ENCODE measurements at regions not wholly inside any gene's neighbourhood (a gene's known extent, or its start where the extent isn't known, plus 50 kb on each side); places are given as distances from the start of the nearest gene placed in this dataset.
A peak's percentile ranks its signal among the peaks of the same experiment; 100 is the strongest.

DNA sequence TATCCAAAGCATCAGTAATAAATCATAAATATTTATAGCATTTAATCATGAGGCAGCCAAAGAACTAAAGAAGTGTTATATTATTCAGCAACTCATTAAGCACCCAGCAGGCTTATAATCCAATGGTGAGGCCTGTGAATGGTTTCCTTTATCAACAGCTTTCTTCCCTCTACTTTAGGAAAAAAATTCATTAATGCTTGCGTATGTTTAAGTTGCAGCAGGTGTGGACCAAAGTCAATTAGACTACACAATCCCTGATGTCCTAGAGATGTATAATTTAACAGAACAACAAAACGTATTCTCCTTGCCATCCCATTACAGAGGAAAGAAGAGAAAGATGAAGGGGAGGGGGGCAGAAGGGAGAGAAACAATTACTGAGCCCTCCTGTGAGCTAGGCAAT is 87.7 kb upstream of the MAGI3 start:
- TF ChIP-seq, protein P1, sequence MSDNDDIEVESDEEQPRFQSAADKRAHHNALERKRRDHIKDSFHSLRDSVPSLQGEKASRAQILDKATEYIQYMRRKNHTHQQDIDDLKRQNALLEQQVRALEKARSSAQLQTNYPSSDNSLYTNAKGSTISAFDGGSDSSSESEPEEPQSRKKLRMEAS (IDR thresholded peaks at IDR 0.05) = no peak
- TF ChIP-seq ZBTB7A (IDR thresholded peaks at IDR 0.05; ENCODE audit: low read depth) (no peak), TAF1 (IDR thresholded peaks at IDR 0.05; ENCODE audit: low read depth) (no peak), RAD21 (IDR thresholded peaks at IDR 0.05; ENCODE audit: low read depth) (no peak)

DNA sequence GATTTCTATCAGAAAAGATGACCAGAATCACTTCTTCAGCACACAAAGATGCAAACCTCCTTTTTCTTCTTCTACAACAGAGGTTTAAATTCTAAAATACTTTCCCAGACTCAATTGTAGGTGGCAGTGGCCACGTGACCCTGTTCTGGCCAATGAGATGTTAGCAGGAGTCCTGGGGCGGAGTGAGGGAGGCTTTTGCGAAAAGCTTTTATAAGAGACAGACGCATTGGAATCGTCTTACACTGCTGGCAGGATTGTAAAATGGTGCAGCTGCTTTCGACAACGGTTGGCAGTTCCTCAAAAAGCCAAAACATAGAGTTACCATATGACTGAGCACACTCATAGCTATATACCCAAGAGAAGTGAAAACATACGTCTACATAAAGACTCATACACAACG is 87.0 kb upstream of the MAGI3 start:
- TF ChIP-seq FOXM1 (IDR thresholded peaks at IDR 0.05; ENCODE audit: borderline replicate concordance, low read depth) = no peak
- TF ChIP-seq, protein P2, sequence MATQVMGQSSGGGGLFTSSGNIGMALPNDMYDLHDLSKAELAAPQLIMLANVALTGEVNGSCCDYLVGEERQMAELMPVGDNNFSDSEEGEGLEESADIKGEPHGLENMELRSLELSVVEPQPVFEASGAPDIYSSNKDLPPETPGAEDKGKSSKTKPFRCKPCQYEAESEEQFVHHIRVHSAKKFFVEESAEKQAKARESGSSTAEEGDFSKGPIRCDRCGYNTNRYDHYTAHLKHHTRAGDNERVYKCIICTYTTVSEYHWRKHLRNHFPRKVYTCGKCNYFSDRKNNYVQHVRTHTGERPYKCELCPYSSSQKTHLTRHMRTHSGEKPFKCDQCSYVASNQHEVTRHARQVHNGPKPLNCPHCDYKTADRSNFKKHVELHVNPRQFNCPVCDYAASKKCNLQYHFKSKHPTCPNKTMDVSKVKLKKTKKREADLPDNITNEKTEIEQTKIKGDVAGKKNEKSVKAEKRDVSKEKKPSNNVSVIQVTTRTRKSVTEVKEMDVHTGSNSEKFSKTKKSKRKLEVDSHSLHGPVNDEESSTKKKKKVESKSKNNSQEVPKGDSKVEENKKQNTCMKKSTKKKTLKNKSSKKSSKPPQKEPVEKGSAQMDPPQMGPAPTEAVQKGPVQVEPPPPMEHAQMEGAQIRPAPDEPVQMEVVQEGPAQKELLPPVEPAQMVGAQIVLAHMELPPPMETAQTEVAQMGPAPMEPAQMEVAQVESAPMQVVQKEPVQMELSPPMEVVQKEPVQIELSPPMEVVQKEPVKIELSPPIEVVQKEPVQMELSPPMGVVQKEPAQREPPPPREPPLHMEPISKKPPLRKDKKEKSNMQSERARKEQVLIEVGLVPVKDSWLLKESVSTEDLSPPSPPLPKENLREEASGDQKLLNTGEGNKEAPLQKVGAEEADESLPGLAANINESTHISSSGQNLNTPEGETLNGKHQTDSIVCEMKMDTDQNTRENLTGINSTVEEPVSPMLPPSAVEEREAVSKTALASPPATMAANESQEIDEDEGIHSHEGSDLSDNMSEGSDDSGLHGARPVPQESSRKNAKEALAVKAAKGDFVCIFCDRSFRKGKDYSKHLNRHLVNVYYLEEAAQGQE (IDR thresholded peaks at IDR 0.05; ENCODE audit: low read depth) = no peak
- TF ChIP-seq ZBTB7A (IDR thresholded peaks at IDR 0.05; ENCODE audit: low read depth) = no peak
- no peak for TF ChIP-seq NFIC (IDR thresholded peaks at IDR 0.05)
- TF ChIP-seq CEBPB (IDR thresholded peaks at IDR 0.05) = no peak
- TF ChIP-seq, protein P3, sequence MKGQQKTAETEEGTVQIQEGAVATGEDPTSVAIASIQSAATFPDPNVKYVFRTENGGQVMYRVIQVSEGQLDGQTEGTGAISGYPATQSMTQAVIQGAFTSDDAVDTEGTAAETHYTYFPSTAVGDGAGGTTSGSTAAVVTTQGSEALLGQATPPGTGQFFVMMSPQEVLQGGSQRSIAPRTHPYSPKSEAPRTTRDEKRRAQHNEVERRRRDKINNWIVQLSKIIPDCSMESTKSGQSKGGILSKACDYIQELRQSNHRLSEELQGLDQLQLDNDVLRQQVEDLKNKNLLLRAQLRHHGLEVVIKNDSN (IDR thresholded peaks at IDR 0.05) = peak; percentile 40; the same call in 1 of the 2 replicates
- TF ChIP-seq TEAD4 (IDR thresholded peaks at IDR 0.05) = no peak
- no peak for TF ChIP-seq TCF12 (IDR thresholded peaks at IDR 0.05; ENCODE audit: low read depth)

DNA sequence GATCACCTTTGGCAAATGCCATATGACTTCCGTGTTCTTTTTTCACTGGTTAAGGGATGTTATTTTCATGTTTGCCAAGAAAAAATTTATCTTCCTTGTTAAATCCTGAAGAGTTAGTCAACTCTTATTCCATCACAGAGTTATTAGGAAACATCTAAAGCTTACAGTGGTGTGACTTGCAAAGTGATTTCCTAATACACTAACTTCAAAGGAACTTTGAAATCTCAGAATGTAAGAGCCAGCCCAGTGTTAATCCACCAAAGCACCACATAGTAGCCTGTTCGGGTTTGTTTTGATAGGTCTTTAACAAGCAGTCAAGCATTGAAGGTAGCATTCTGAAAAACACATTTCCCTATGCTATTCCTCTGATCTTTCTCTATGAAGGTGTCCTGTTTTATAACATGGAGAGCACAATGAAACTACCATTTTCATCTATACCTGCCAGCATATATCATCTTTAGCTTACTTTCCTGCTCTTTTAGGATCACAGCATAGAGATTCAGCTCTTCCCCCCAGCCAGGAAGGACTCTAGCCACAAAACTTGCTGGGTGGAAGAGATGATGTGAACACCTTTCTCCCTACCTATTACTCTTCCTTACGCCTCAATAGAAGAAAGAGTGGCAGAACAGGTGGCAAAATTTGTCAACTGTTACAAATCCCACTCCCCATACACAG is 82.4 kb upstream of the MAGI3 start:
- TF ChIP-seq CREB1 (IDR thresholded peaks at IDR 0.05; ENCODE audit: low read depth) = 0 out of 2 replicates have a peak, but pooled peaks have one; percentile 15
- TF ChIP-seq, protein P2 (IDR thresholded peaks at IDR 0.05; ENCODE audit: low read depth) = no peak
- TF ChIP-seq EP300 (IDR thresholded peaks at IDR 0.05; ENCODE audit: borderline replicate concordance) = no peak
- no peak for TF ChIP-seq TCF12 (IDR thresholded peaks at IDR 0.05; ENCODE audit: low read depth)

DNA sequence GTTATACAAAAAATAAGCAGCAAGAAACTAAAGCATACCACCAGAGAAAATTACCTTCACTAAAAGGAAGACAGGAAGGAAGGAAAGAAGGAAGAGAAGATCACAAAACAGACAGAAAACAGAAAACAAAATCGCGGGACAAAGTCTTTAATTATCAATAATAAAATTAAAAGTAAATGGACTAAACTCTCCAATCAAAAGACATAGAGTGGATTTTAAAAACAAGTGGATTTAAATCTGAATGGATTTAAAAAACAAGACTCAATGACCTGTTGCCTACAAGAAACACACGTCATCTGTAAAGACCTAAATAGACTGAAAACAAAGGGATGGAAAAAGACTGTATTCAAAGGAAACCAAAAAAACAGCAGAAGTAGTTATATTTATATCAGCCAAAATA is 75.7 kb upstream of the MAGI3 start:
- TF ChIP-seq TEAD4 (IDR thresholded peaks at IDR 0.05) (no peak), CEBPB (IDR thresholded peaks at IDR 0.05) (no peak)
- TF ChIP-seq, protein P1 (IDR thresholded peaks at IDR 0.05) = no peak

DNA sequence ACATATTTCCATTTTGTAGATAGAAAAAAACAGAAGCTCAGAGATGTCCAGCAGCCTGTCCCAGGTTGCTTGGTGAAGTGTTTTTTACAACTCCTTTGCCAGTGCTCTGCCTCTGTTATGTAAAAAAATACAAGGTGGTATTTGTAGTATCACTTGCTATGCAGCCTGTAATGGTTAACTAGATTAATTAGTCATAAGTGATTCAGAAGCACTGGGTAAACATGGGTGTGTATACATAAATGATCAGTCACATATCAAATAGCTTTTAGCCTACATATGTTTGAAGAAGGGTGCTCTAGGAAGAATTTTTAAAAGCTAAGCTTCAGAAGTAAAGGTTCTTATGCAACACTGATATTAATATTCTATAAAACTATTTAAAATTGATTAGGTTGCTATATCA is 70.0 kb upstream of the MAGI3 start:
- TF ChIP-seq NFIC (IDR thresholded peaks at IDR 0.05) (no peak), TEAD4 (IDR thresholded peaks at IDR 0.05) (no peak), CEBPB (IDR thresholded peaks at IDR 0.05) (no peak)

DNA sequence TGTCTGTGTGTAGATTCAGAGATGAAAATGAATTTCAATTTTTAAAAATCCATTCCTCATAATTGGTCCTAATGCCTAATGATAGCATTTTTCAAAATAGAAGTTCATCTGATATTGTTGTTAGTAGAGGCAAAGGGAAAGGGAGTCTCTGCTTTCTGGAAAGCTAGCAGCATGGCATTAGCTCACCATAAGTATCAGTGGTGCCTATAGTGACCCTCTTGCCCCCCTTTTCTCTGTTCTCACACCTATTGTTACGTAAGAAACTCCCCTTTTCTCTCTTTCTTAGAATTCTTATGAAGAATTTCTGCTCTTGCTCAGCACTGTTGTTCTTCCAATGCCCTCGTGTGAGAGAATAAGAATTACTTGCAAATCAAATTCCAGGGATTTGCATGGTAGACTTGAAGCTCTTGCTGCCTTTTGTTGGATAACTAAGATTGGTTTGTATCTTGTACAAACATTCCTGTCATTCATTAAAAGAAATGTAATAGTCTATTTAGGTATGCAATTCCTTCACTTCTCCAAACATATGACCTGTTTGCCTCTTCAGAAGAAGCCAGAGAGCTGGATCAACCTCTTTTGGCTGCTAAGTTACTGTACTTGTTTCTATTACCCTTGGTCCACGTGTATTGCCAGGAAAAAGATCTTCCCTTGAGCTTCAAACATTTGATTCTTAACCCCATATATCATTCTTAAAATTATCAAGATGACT is 69.2 kb upstream of the MAGI3 start:
- TF ChIP-seq, protein P3 (IDR thresholded peaks at IDR 0.05) = no peak
- no peak for TF ChIP-seq EGR1 (IDR thresholded peaks at IDR 0.05)
- no peak for TF ChIP-seq CEBPB (IDR thresholded peaks at IDR 0.05)
- no peak for TF ChIP-seq TCF12 (IDR thresholded peaks at IDR 0.05; ENCODE audit: low read depth)
- TF ChIP-seq TEAD4 (IDR thresholded peaks at IDR 0.05) = no peak
- TF ChIP-seq, protein P2 (IDR thresholded peaks at IDR 0.05; ENCODE audit: low read depth) = no peak
- TF ChIP-seq TAF1 (IDR thresholded peaks at IDR 0.05; ENCODE audit: low read depth) = no peak
- TF ChIP-seq CREB1 (IDR thresholded peaks at IDR 0.05; ENCODE audit: low read depth) = no peak
- TF ChIP-seq FOXM1 (IDR thresholded peaks at IDR 0.05; ENCODE audit: borderline replicate concordance, low read depth) = no peak
- TF ChIP-seq, protein P1 (IDR thresholded peaks at IDR 0.05) = no peak
- TF ChIP-seq RAD21 (IDR thresholded peaks at IDR 0.05; ENCODE audit: low read depth) = no peak
- TF ChIP-seq ZBTB7A (IDR thresholded peaks at IDR 0.05; ENCODE audit: low read depth) = no peak
- no peak for TF ChIP-seq NFIC (IDR thresholded peaks at IDR 0.05)

Measured in Ishikawa (cell line).